ENCODE measurements at regions not wholly inside any gene's neighbourhood (a gene's known extent, or its start where the extent isn't known, plus 50 kb on each side); places are given as distances from the start of the nearest gene placed in this dataset.

- Mint-ChIP-seq H3K4me3 (ENCODE audit: unreplicated experiment) (no peak overlapping the region), H3K4me1 (ENCODE audit: insufficient read depth, unreplicated experiment) (no peaks in the 10 kb centered on the region), H3K27ac (ENCODE audit: low read depth, unreplicated experiment) (no peak overlapping the region), H3K36me3 (ENCODE audit: insufficient read depth, unreplicated experiment) (peaks cover 60% of the 10 kb centered on the region), H3K9me3 (ENCODE audit: unreplicated experiment) (no peaks in the 10 kb centered on the region), H3K27me3 (ENCODE audit: insufficient read depth, unreplicated experiment) (no peaks in the 10 kb centered on the region)
- TF ChIP-seq, protein P1, sequence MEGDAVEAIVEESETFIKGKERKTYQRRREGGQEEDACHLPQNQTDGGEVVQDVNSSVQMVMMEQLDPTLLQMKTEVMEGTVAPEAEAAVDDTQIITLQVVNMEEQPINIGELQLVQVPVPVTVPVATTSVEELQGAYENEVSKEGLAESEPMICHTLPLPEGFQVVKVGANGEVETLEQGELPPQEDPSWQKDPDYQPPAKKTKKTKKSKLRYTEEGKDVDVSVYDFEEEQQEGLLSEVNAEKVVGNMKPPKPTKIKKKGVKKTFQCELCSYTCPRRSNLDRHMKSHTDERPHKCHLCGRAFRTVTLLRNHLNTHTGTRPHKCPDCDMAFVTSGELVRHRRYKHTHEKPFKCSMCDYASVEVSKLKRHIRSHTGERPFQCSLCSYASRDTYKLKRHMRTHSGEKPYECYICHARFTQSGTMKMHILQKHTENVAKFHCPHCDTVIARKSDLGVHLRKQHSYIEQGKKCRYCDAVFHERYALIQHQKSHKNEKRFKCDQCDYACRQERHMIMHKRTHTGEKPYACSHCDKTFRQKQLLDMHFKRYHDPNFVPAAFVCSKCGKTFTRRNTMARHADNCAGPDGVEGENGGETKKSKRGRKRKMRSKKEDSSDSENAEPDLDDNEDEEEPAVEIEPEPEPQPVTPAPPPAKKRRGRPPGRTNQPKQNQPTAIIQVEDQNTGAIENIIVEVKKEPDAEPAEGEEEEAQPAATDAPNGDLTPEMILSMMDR (IDR thresholded peaks at IDR 0.05; ENCODE audit: unreplicated experiment): no peak
- intact Hi-C loops (cut with micrococcal nuclease): no loop called here
- POLR2A ChIA-PET: interaction anchor here (1.5 kb wide), 1 partner anchor 14 kb away, joined by 5 read pairs; no protein-coding TSS in a partner anchor
- BruUV-seq (replicated peaks): no TSS peak
- CTCF ChIA-PET: no interaction called here
- DNase-seq (ENCODE audit: unreplicated experiment): no peak
These were observed 231.1 kb downstream of the SIPA1L2 start for GRCh38 chr1:232398823-232399222.

- TF ChIP-seq, protein P1 (IDR thresholded peaks at IDR 0.05; ENCODE audit: unreplicated experiment): no peak
- ChIA-PET CTCF (interaction anchor here (0.5 kb wide), 1 partner anchor 675 kb away, joined by 3 read pairs; no protein-coding TSS in a partner anchor), POLR2A (interaction anchor here (0.7 kb wide), 1 partner anchor 65 kb away, joined by 3 read pairs; no protein-coding TSS in a partner anchor)
- Mint-ChIP-seq H3K9me3 (ENCODE audit: unreplicated experiment) (no peaks in the 10 kb centered on the region), H3K27ac (ENCODE audit: low read depth, unreplicated experiment) (no peak overlapping the region), H3K36me3 (ENCODE audit: insufficient read depth, unreplicated experiment) (peaks cover 19% of the 10 kb centered on the region), H3K4me3 (ENCODE audit: unreplicated experiment) (no peak overlapping the region), H3K4me1 (ENCODE audit: insufficient read depth, unreplicated experiment) (no peaks in the 10 kb centered on the region), H3K27me3 (ENCODE audit: insufficient read depth, unreplicated experiment) (no peaks in the 10 kb centered on the region)
- no peak for DNase-seq (ENCODE audit: unreplicated experiment)
- BruUV-seq (replicated peaks): no TSS peak
- intact Hi-C loops (cut with micrococcal nuclease): no loop called here
These were observed 236.3 kb downstream of the SIPA1L2 start for GRCh38 chr1:232393444-232394146.

GRCh38 chr1:232393010-232393409, 236.9 kb downstream of the SIPA1L2 start:
- ChIA-PET CTCF (interaction anchor here (0.5 kb wide), 1 partner anchor 675 kb away, joined by 3 read pairs; no protein-coding TSS in a partner anchor), POLR2A (interaction anchor here (0.7 kb wide), 3 partner anchors 9 to 66 kb away, joined by 3 read pairs; no protein-coding TSS in a partner anchor)
- Mint-ChIP-seq H3K9me3 (ENCODE audit: unreplicated experiment) (no peaks in the 10 kb centered on the region), H3K4me3 (ENCODE audit: unreplicated experiment) (no peak overlapping the region), H3K27ac (ENCODE audit: low read depth, unreplicated experiment) (no peak overlapping the region), H3K36me3 (ENCODE audit: insufficient read depth, unreplicated experiment) (peaks cover 14% of the 10 kb centered on the region), H3K27me3 (ENCODE audit: insufficient read depth, unreplicated experiment) (no peaks in the 10 kb centered on the region), H3K4me1 (ENCODE audit: insufficient read depth, unreplicated experiment) (no peaks in the 10 kb centered on the region)
- intact Hi-C loops (cut with micrococcal nuclease): no loop called here
- DNase-seq (ENCODE audit: unreplicated experiment): no peak
- BruUV-seq (replicated peaks): no TSS peak
- TF ChIP-seq, protein P1 (IDR thresholded peaks at IDR 0.05; ENCODE audit: unreplicated experiment): no peak

DNA sequence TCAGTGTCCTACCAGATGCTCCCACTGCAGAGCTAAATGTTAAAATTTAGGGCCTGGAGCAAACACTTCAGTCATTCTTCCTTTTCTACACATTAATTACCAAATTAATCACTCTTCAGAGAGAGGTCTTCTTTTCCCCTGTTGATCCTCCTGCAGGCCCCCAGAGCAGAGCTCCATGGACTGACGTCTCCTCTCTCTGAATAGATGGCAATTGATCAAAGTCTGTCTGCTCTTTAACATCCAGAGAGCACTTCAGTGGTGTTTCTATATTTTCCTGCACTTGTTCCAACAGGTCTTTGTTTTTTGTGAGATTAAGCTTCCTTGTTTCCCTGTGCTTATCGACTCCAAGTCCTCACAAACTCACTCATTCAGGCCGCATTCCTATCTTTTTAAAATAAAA, 239.3 kb downstream of the SIPA1L2 start:
- TF ChIP-seq, protein P1 (IDR thresholded peaks at IDR 0.05; ENCODE audit: unreplicated experiment): no peak
- CTCF ChIA-PET: interaction anchor here (0.6 kb wide), 1 partner anchor 633 kb away, joined by 3 read pairs; no protein-coding TSS in a partner anchor
- no TSS peak for BruUV-seq (replicated peaks)
- no peak overlapping the region for H3K27ac Mint-ChIP-seq (ENCODE audit: low read depth, unreplicated experiment)
- H3K9me3 Mint-ChIP-seq (ENCODE audit: unreplicated experiment): no peaks in the 10 kb centered on the region
- no peaks in the 10 kb centered on the region for H3K27me3 Mint-ChIP-seq (ENCODE audit: insufficient read depth, unreplicated experiment)
- DNase-seq (ENCODE audit: unreplicated experiment): no peak
- H3K36me3 Mint-ChIP-seq (ENCODE audit: insufficient read depth, unreplicated experiment): no peaks in the 10 kb centered on the region
- H3K4me3 Mint-ChIP-seq (ENCODE audit: unreplicated experiment): no peak overlapping the region
- H3K4me1 Mint-ChIP-seq (ENCODE audit: insufficient read depth, unreplicated experiment): no peaks in the 10 kb centered on the region
- intact Hi-C loops (cut with micrococcal nuclease): no loop called here
- POLR2A ChIA-PET: interaction anchor here (0.6 kb wide), 1 partner anchor 1000 kb away, joined by 3 read pairs; no protein-coding TSS in a partner anchor

All from MCF 10A (cell line).